ENCODE measurements at regions not wholly inside any gene's neighbourhood (a gene's known extent, or its start where the extent isn't known, plus 50 kb on each side); places are given as distances from the start of the nearest gene placed in this dataset.

DNA sequence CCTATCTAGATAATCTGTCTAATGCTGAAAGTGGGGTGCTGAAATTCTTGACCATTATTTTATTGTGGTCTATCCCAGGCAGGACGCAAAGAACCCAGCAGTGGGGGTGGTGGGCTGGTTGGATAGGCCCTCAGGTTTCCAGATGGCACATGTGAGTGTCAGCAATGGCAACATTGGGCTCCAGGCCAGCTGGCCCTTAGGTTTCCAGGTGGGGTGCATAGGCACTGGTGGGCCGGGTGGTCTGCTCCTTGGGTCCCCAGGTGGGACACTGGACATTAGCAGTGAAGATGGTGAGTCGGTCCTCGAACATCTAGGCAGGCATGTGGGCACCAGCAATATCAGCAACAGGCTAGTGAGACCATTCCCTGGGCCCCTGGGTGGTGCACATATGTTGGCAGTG is 680.3 kb upstream of the ACVR2A start:
- no peak for TF ChIP-seq ZNF121 (tag by site-specific recombination; IDR thresholded peaks at IDR 0.05)
- TF ChIP-seq, protein P1, sequence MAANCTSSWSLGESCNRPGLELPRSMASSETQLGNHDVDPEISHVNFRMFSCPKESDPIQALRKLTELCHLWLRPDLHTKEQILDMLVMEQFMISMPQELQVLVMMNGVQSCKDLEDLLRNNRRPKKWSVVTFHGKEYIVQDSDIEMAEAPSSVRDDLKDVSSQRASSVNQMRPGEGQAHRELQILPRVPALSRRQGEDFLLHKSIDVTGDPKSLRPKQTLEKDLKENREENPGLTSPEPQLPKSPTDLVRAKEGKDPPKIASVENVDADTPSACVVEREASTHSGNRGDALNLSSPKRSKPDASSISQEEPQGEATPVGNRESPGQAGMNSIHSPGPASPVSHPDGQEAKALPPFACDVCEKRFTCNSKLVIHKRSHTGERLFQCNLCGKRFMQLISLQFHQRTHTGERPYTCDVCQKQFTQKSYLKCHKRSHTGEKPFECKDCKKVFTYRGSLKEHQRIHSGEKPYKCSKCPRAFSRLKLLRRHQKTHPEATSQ (tag by site-specific recombination; IDR thresholded peaks at IDR 0.05), result no peak
- TF ChIP-seq ZNF132 (tag by site-specific recombination; IDR thresholded peaks at IDR 0.05; ENCODE audit: borderline replicate concordance), result no peak
- TF ChIP-seq, protein P2, sequence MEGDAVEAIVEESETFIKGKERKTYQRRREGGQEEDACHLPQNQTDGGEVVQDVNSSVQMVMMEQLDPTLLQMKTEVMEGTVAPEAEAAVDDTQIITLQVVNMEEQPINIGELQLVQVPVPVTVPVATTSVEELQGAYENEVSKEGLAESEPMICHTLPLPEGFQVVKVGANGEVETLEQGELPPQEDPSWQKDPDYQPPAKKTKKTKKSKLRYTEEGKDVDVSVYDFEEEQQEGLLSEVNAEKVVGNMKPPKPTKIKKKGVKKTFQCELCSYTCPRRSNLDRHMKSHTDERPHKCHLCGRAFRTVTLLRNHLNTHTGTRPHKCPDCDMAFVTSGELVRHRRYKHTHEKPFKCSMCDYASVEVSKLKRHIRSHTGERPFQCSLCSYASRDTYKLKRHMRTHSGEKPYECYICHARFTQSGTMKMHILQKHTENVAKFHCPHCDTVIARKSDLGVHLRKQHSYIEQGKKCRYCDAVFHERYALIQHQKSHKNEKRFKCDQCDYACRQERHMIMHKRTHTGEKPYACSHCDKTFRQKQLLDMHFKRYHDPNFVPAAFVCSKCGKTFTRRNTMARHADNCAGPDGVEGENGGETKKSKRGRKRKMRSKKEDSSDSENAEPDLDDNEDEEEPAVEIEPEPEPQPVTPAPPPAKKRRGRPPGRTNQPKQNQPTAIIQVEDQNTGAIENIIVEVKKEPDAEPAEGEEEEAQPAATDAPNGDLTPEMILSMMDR (tag by site-specific recombination; IDR thresholded peaks at IDR 0.05), result no peak

Measured in HEK293 (cell line).